Small intestine (tissue), 7 donors: ENCODE measurements at regions not wholly inside any gene's neighbourhood (a gene's known extent, or its start where the extent isn't known, plus 50 kb on each side); places are given as distances from the start of the nearest gene placed in this dataset.

Experiments used
- DNase-seq, 2 donors: peaks; one replicate each; pipeline versions ENCODE4 v3.0.0 to v3.0.0-alpha.2; 2013
- FAIRE-seq: peaks from 2 replicates; lab custom pipeline; 2012; peaks lifted over from hg19 to GRCh38; lab: Jason Lieb, UNC
- H3K27ac ChIP-seq, 3 donors: one replicate each; pipeline ENCODE4 v1.5.1; 2013; ENCODE audit warnings: low read length in 2 of 3, mild to moderate bottlenecking in 2 of 3, control low read depth in 1 of 3, inconsistent platforms in 1 of 3, low read depth in 1 of 3, moderate library complexity in 1 of 3
- H3K27me3 ChIP-seq, 3 donors: one replicate each; pipeline ENCODE4 v1.6.1; 2013; ENCODE audit warnings: low read length in 3 of 3, inconsistent platforms in 1 of 3; ENCODE audit not compliant: control insufficient read depth in 3 of 3, insufficient read depth in 3 of 3
- H3K36me3 ChIP-seq, 3 donors: one replicate each; pipeline ENCODE4 v1.6.1; 2013; ENCODE audit warnings: low read length in 3 of 3, inconsistent platforms in 1 of 3, low read depth in 1 of 3, mild to moderate bottlenecking in 1 of 3, moderate library complexity in 1 of 3; ENCODE audit not compliant: control insufficient read depth in 3 of 3, insufficient read depth in 2 of 3
- H3K4me1 ChIP-seq, 3 donors: one replicate each; pipeline ENCODE4 v1.6.1; 2013; ENCODE audit warnings: low read length in 2 of 3, inconsistent platforms in 1 of 3, low read depth in 1 of 3, mild to moderate bottlenecking in 1 of 3, moderate library complexity in 1 of 3; ENCODE audit not compliant: control insufficient read depth in 3 of 3, insufficient read depth in 2 of 3
- H3K4me3 ChIP-seq, 3 donors: one replicate each; pipeline ENCODE4 v1.5.1; 2013; ENCODE audit warnings: low read length in 3 of 3, control low read depth in 1 of 3, inconsistent platforms in 1 of 3, low read depth in 1 of 3, mild to moderate bottlenecking in 1 of 3, moderate library complexity in 1 of 3
- H3K9me3 ChIP-seq, 2 donors: one replicate each; pipeline ENCODE4 v1.6.1; 2013; ENCODE audit warnings: low read depth in 1 of 2, low read length in 1 of 2; ENCODE audit not compliant: control insufficient read depth in 2 of 2, insufficient read depth in 1 of 2
- WGBS, 3 donors: extraction: QIAGEN DNeasy Blood & Tissue Kit; methylation state at CpG; one replicate each; pipeline ENCODE4 v1.1.7; 2013; 5-methylcytosine and 5-hydroxymethylcytosine counted together
- donor health status: healthy with polysubstance abuse.
- donor health status: control.
- donor health status: control.
- donor health status: Bipolar disorder and iron deficiency.
- donor health status: healthy.

GRCh38 chr18:51417643-51418483 lies 220.4 kb upstream of the MEX3C start:
- DNase-seq (no peak), FAIRE-seq (no peak)
- Histone ChIP-seq H3K36me3 (no peaks in the 10 kb centered on the region), H3K4me1 (no peaks in the 10 kb centered on the region), H3K4me3 (no peak overlapping the region), H3K27me3 (no peaks in the 10 kb centered on the region), H3K27ac (no peak overlapping the region), H3K9me3 (no peaks in the 10 kb centered on the region)
- 66 to 79% (median 76%) methylated on average over 8 of the region's 8 CpGs for WGBS, 3 donors

GRCh38 chr18:51425475-51425874 lies 228.0 kb upstream of the MEX3C start:
- Histone ChIP-seq H3K27ac (peak overlapping the region in 1 of 3 donors; percentile 45), H3K36me3 (no peaks in the 10 kb centered on the region), H3K4me1 (peaks cover 1 to 11% (median 6%) of the 10 kb centered on the region in 3 donors), H3K4me3 (no peak overlapping the region), H3K9me3 (no peaks in the 10 kb centered on the region), H3K27me3 (no peaks in the 10 kb centered on the region)
- no peak for DNase-seq
- no peak for FAIRE-seq
- WGBS, 3 donors, result 65 to 79% (median 69%) methylated on average over 6 of the region's 6 CpGs

GRCh38 chr18:51425889-51426288 lies 228.4 kb upstream of the MEX3C start:
- Histone ChIP-seq H3K27ac (peak overlapping the region in 1 of 3 donors; percentile 45), H3K36me3 (no peaks in the 10 kb centered on the region), H3K9me3 (no peaks in the 10 kb centered on the region), H3K4me3 (no peak overlapping the region), H3K27me3 (no peaks in the 10 kb centered on the region), H3K4me1 (peaks cover 1 to 11% (median 6%) of the 10 kb centered on the region in 3 donors)
- 30 to 42% (median 34%) methylated on average over 3 of the region's 3 CpGs for WGBS, 3 donors
- FAIRE-seq (no peak), DNase-seq (peak; percentile 21 to 75)

- Histone ChIP-seq H3K27ac (peak overlapping the region in 1 of 3 donors; percentile 83), H3K4me3 (no peak overlapping the region), H3K27me3 (no peaks in the 10 kb centered on the region), H3K9me3 (no peaks in the 10 kb centered on the region), H3K36me3 (no peaks in the 10 kb centered on the region), H3K4me1 (peaks cover 1 to 11% (median 6%) of the 10 kb centered on the region in 3 donors)
- 27 to 44% (median 32%) methylated on average over 2 of the region's 2 CpGs for WGBS, 3 donors
- DNase-seq, result peak; percentile 60 to 85
- FAIRE-seq, result no peak
Measured at GRCh38 chr18:51426996-51427395, 229.5 kb upstream of the MEX3C start.

- H3K36me3 ChIP-seq, result no peaks in the 10 kb centered on the region
- H3K9me3 ChIP-seq, result no peaks in the 10 kb centered on the region
- FAIRE-seq (no peak), DNase-seq (peak in 1 of 2 donors; percentile 85)
- H3K27me3 ChIP-seq, result no peaks in the 10 kb centered on the region
- peaks cover 1 to 11% (median 6%) of the 10 kb centered on the region in 3 donors for H3K4me1 ChIP-seq
- H3K4me3 ChIP-seq, result no peak overlapping the region
- H3K27ac ChIP-seq, result peak overlapping the region in 1 of 3 donors; percentile 79
Measured at GRCh38 chr18:51429644-51430043, 232.2 kb upstream of the MEX3C start.

- 49 to 58% (median 53%) methylated on average over 1 of the region's 1 CpG for WGBS, 3 donors
- FAIRE-seq, result peak; percentile 75
Measured at GRCh38 chr18:51430538-51430937, 233.1 kb upstream of the MEX3C start.

GRCh38 chr18:51433296-51433695 lies 235.8 kb upstream of the MEX3C start:
- 84 to 92% (median 91%) methylated on average over 4 of the region's 4 CpGs for WGBS, 3 donors

More at GRCh38 chr18:51430538-51430937, 233.1 kb upstream of the MEX3C start:
- H3K27ac ChIP-seq, result peak overlapping the region in 2 of 3 donors; percentile 55 to 79
- H3K36me3 ChIP-seq, result no peaks in the 10 kb centered on the region
- H3K4me3 ChIP-seq, result no peak overlapping the region
- DNase-seq, result peak; percentile 31 to 83
- H3K9me3 ChIP-seq, result no peaks in the 10 kb centered on the region
- H3K27me3 ChIP-seq, result no peaks in the 10 kb centered on the region
- H3K4me1 ChIP-seq, result peaks cover 1 to 11% (median 6%) of the 10 kb centered on the region in 3 donors

GRCh38 chr18:51433881-51434280 lies 236.4 kb upstream of the MEX3C start:
- no peaks in the 10 kb centered on the region for H3K36me3 ChIP-seq
- H3K9me3 ChIP-seq, result no peaks in the 10 kb centered on the region
- no peak overlapping the region for H3K4me3 ChIP-seq
- DNase-seq, result no peak
- H3K27me3 ChIP-seq, result peaks cover 0 to 8% (median 0%) of the 10 kb centered on the region in 3 donors
- WGBS, 3 donors, result 72 to 84% (median 74%) methylated on average over 3 of the region's 3 CpGs
- no peak for FAIRE-seq
- no peak overlapping the region for H3K27ac ChIP-seq
- H3K4me1 ChIP-seq, result peaks cover 0 to 6% (median 0%) of the 10 kb centered on the region in 3 donors

More at GRCh38 chr18:51433296-51433695, 235.8 kb upstream of the MEX3C start:
- H3K27me3 ChIP-seq, result peaks cover 0 to 8% (median 0%) of the 10 kb centered on the region in 3 donors
- no peak overlapping the region for H3K27ac ChIP-seq
- H3K36me3 ChIP-seq, result no peaks in the 10 kb centered on the region
- H3K4me1 ChIP-seq, result peaks cover 0 to 6% (median 0%) of the 10 kb centered on the region in 3 donors
- no peaks in the 10 kb centered on the region for H3K9me3 ChIP-seq
- H3K4me3 ChIP-seq, result no peak overlapping the region
- DNase-seq (no peak), FAIRE-seq (no peak)
